ENCODE measurements at regions not wholly inside any gene's neighbourhood (a gene's known extent, or its start where the extent isn't known, plus 50 kb on each side); places are given as distances from the start of the nearest gene placed in this dataset.
"Not testable (repeated sequence)": the region's sequence is repeated elsewhere in the genome, so short reads cannot be mapped to it uniquely, and the experiment has no call there.

GRCh38 chr19:30935146-30935545 lies 414.1 kb downstream of the TSHZ3 start:
- DNase-seq: no peak

DNA sequence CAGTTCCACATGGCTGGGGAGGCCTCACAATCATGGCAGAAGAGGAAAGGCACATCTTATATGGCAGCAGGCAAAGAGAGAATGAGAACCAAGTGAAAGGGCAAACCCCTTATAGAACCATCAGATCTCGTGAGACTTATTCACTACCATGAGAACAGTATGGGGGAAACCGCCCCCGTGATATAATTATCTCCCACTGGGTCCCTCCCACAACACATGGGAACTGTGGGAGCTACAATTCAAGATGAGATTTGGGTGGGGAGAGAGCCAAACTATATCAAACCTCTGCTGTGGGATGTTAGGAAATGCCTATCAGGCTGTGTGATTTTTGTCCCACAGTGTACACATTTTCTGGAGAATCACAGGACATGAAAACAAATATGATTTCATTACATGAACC lies 415.8 kb downstream of the TSHZ3 start:
- not testable (repeated sequence) for DNase-seq

DNA sequence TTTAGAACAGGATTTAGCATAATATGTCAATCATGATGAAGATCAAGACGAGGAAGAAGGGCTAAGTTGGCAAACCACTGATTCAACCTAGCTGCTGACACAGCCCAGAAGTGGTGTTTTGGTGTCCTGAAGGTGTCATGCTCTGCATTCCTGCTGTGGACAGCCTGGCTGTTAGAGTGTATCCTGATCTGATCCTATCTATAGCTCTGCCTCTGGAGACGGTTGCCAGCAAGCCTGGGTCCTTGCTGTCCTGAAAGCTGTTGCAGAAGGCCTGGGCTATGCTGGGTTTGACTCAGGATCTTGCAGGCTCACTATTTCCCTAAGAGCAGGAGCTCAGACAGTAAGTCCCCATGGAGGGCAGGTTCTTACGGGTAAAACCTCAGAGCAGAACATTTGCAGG lies 416.4 kb downstream of the TSHZ3 start:
- DNase-seq: no peak

DNA sequence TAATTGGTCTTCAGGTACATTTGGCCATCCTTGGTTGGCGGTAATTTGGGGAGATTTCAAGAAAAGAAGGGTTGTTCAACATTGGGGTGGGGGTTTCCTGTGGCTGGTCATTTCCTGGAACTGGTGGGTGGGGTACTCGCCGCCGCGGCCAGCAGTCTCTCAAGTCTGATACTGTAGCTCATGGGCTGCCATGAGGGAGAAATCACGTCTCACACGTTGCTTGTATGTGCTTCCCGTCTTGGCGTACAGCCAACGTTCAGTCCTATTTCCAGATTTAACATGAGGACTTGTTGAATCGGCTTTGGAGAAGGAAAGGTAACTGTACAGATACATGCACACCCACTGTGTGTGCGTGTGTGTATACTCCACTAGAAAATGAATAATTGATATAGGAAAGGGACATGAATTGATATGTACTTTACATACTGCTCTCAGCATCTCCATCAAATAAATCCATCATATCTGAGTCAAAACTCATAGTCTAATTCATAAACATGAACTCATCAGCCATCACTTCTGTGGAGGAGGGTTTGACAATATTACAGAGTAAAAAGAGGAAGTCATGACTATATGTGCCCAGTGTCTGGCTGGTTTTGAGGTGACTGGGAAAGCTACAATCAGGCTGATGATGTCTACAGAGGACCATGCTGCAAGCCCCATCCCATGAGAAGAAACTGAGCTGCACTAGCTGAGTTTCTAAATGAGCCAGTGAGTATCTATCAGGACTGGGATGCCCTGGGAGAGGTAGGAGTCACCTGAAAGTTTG lies 418.1 kb downstream of the TSHZ3 start:
- DNase-seq: no peak

DNA sequence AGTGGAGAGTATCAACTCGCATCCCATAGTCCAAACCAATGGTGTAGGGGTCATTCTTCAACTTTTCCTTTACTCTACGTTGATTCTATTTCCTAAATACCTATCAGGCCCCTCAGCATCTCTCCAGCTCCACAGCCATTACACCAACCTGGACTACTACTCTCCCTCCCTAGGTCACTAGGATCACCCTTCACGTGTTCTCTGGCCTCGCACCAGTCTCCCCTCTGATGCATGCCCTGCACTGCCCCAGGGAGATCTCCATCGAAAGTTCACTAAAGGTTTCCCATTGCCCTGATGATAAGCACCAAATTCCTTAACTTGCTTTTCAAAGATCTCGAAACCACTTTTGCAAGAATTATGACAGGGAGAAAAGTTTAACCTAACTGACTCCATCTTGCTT lies 421.5 kb downstream of the TSHZ3 start:
- no peak for DNase-seq

- no peak for DNase-seq
Observed at GRCh38 chr19:30924670-30925069, 424.6 kb downstream of the TSHZ3 start.

GRCh38 chr19:30924069-30924636 lies 425.1 kb downstream of the TSHZ3 start:
- DNase-seq: no peak

- no peak for DNase-seq
Observed at GRCh38 chr19:30923621-30924020, 425.6 kb downstream of the TSHZ3 start.

DNA sequence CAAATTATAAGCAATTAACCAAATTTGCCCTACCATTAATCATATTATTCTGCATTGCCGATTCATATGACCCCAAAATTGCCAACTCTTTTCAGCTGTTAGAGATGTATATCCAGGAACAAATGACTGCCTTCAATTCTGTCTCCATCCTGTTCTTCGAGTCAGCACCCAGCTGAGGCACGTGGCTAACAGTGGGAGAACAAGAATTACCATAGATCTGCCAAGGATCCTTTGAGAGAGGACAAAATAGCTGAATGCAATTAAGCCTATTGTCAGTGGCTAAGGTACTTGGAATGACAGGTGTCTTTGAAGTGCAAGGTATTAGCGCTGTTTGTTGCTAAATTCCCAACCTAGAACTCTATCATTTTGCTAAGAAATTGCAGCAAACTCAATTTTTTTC lies 426.1 kb downstream of the TSHZ3 start:
- DNase-seq: no peak

- DNase-seq: no peak
Observed at GRCh38 chr19:30920222-30920621, 429.0 kb downstream of the TSHZ3 start.

DNA sequence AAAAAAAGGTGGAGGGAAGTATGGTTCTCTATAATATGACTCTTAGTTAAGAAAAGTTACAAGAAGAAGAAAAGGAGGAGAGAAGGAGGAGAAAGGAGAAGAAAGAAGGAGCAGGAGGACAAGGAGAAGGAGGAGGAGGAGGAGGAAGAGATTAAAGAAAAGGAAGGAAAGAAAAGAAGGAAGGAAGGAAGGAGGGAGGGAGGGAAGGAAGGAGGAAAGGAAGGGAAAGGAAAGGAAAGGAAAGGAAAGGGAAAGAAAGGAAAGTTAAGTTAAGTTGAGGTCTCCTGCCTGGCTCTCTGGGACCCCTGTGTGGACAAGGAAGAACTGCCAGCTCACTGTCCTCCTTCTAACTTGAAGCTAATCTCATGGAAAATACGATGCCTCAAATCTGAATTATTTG lies 429.5 kb downstream of the TSHZ3 start:
- DNase-seq: no peak

DNA sequence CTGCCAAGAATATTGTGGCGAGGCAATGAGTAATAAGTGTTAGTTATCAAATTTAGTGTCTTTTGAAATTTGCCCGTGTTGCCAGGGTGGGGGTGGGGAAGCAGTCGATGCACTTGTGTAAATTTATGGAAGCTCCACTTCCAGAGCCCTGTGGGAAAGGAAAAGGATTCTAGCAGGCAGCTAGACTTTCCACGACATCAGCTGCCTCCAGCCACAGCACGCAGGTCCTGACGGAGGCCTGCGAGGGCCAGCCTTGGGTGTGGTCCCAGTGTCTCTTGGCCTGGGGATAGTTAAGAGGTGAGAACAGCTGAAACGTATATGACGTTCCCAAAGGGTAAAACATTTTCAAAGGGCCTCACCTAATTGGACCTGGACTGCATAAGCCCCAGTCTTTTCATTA lies 433.0 kb downstream of the TSHZ3 start:
- no peak for DNase-seq

- DNase-seq: no peak
Observed at GRCh38 chr19:30911491-30911890, 437.7 kb downstream of the TSHZ3 start.

GRCh38 chr19:30910485-30911240 lies 438.6 kb downstream of the TSHZ3 start:
- no peak for DNase-seq

DNA sequence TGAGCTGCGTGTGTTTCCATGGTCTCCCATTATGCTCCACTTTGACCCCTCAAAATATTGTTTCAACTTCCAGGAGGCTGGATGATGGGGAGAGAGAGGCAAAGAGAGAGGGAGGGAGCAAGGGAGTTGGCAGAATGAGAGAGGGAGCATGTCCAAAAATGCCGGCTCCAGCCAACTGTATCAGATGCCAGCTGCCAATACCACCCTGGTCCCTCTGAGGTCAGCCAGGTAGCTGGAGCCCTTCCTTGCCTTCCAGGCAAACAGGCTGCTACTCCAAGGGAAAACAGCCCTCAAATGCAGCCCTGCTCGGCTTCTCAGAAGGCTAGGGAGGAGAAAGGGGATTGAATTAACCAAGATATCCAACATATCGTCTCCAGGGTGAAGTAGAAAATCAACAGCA lies 440.0 kb downstream of the TSHZ3 start:
- DNase-seq: no peak

- no peak for DNase-seq
Observed at GRCh38 chr19:30908262-30908771, 440.9 kb downstream of the TSHZ3 start.

DNA sequence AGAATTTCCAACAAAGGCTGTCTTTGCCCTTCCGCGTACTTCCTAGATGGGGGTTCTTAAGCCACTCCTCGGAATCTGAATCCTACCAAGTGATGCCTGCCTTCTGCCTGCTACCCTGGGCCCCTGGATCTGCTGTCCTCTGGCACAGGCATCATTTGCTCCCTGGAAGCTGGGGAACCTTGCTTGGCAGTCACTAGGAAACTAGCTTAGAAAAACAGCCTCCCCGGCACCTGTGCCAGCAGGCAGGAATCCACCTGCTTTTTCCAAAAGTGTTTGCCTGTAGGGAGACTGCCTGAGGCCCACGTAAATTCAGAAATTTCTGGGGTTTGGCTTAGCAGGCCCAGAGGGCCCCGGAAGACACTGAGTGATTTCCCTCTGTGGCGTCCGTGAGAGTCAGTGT lies 442.4 kb downstream of the TSHZ3 start:
- no peak for DNase-seq

DNA sequence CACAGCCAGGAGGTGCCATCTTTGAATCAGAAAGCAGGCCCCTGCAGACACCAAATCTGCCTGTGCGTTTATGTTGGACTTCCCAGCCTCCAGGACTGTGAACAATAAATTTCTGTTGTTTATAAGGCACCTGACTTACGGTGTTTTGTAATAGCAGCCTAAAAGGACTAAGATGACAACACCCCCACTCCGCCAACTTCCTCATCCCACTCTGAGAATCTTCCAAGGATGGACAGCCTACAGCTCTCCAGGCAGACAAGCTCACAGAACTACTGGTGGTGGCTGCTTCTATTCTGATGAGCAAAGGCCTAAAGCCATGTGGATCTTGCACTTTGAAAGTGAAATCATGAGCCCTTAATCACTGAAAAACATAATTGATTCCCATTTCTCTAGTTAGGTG lies 449.2 kb downstream of the TSHZ3 start:
- no peak for DNase-seq

GRCh38 chr19:30898353-30899103 lies 450.7 kb downstream of the TSHZ3 start:
- DNase-seq: no peak

GRCh38 chr19:30897553-30897952 lies 451.7 kb downstream of the TSHZ3 start:
- no peak for DNase-seq

DNA sequence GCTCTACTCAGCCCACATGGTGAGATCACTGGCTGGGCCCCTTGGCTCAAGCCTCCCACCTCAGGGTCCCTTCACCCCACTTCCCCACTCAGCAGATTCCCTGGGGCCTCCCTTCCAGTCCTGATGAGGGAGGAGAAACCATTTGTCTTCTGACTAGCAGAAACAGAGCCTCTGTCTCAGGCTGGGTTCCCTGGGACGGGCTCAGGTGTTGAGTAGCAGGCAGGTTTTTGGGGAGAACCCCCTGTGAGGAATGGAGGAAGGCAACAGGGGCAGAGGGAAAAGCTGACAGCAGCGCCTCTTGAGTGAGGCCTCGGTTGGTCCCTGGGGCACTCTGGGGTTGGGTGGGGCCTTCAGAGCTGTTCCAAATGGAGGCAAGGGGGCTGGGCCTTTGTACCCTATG lies 452.2 kb downstream of the TSHZ3 start:
- no peak for DNase-seq

GRCh38 chr19:30896554-30896953 lies 452.7 kb downstream of the TSHZ3 start:
- DNase-seq: no peak

DNA sequence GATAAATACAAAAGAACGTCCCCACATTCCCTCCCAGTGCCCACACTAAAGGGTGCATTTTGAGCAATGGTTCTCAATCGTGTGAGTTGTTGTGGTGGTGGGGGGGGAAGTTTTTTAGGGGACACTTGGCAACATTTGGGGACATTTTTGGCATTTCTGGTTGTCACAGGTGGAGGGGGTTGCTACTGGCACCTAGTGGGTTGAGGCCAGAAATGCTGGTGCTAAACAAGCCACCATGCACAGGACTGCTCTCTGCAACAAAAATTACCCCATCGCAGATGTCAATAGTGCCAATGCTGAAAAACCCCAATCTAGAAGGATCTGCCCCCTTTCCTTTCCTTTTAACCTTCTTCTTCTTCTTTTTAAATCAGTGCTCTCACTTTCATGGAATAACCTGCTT lies 453.3 kb downstream of the TSHZ3 start:
- DNase-seq: no peak
